ENCODE measurements at regions not wholly inside any gene's neighbourhood (a gene's known extent, or its start where the extent isn't known, plus 50 kb on each side); places are given as distances from the start of the nearest gene placed in this dataset.
"Not testable (repeated sequence)": the region's sequence is repeated elsewhere in the genome, so short reads cannot be mapped to it uniquely, and the experiment has no call there.

DNA sequence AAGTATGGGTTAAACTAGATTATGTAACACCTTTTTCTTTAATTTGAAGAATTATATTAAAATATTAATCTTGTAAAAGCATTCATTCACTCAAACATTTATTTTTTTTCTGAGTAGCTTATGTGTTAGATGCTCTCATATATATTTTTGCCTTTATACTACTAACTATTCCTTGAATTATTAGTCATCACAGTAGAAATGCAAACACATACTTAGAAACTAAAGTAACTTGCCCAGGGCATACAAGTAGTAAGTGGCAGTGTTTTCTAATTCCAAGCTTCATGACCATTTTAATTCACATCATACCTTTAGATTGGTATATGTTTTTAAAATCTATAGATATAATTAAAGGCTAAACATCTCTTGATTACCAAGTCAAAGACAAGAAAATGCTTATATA, 1271.0 kb downstream of the BRINP3 start:
- Histone ChIP-seq H3K9ac (ENCODE audit: low read depth, low read length) (no peak overlapping the region), H3K36me3 (ENCODE audit: insufficient read depth, low read length) (no peaks in the 10 kb centered on the region), H3K4me2 (ENCODE audit: low read length) (no peak overlapping the region), H3K27me3 (ENCODE audit: control insufficient read depth, insufficient read depth, low read length) (no peaks in the 10 kb centered on the region), H3K9me3 (replicated peaks; ENCODE audit: low read length) (no peaks in the 10 kb centered on the region), H3K4me1 (ENCODE audit: control insufficient read depth, insufficient read depth, low read length) (no peaks in the 10 kb centered on the region), H3K4me3 (ENCODE audit: low read length) (no peak overlapping the region)

DNA sequence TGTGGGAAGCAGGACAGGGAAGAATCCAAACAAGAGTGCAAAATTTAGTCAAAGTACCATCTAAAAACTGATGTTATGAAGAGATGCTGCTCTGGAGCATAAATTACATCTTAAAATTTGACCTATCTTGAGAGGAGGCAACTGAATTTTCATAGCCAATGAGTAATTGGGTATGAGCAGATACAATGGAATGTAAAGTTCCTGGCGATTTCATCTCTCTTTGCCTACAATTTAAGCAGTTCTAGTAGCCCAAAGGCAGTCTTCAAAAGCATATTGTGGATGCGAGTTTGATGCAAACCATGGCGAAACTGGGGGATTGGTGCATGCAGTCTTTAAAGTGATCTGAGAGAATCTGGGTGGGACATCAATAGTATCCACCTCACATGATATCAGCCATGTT, 1265.9 kb downstream of the BRINP3 start:
- Histone ChIP-seq H3K27me3 (ENCODE audit: control insufficient read depth, insufficient read depth, low read length) (no peaks in the 10 kb centered on the region), H3K9me3 (replicated peaks; ENCODE audit: low read length) (peaks cover 4% of the 10 kb centered on the region), H3K9ac (ENCODE audit: low read depth, low read length) (no peak overlapping the region), H3K4me2 (ENCODE audit: low read length) (no peak overlapping the region), H3K36me3 (ENCODE audit: insufficient read depth, low read length) (no peaks in the 10 kb centered on the region), H3K4me3 (ENCODE audit: low read length) (no peak overlapping the region), H3K4me1 (ENCODE audit: control insufficient read depth, insufficient read depth, low read length) (no peaks in the 10 kb centered on the region)

DNA sequence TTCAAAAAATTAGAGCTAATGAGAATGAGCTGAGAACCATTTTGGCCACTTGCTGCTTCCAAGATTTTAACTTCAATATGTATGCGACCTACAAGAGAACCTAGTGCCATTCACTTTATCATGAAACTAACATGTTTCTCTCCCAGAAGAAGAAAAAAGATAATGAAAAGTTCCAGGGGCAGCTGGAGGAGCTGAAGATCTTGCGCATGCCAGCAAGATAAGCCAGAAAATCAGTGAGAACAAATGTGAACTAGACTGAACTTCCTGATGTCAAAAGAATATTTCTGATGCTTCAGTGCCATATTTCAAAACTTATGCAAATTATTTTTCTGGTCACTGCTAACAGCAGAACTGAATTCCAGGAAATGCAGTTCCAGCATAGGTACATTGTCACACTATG, 1265.1 kb downstream of the BRINP3 start:
- Histone ChIP-seq H3K36me3 (ENCODE audit: insufficient read depth, low read length) (no peaks in the 10 kb centered on the region), H3K4me3 (ENCODE audit: low read length) (no peak overlapping the region), H3K4me1 (ENCODE audit: control insufficient read depth, insufficient read depth, low read length) (no peaks in the 10 kb centered on the region), H3K27me3 (ENCODE audit: control insufficient read depth, insufficient read depth, low read length) (no peaks in the 10 kb centered on the region), H3K9me3 (replicated peaks; ENCODE audit: low read length) (peaks cover 4% of the 10 kb centered on the region), H3K4me2 (ENCODE audit: low read length) (no peak overlapping the region), H3K9ac (ENCODE audit: low read depth, low read length) (no peak overlapping the region)

DNA sequence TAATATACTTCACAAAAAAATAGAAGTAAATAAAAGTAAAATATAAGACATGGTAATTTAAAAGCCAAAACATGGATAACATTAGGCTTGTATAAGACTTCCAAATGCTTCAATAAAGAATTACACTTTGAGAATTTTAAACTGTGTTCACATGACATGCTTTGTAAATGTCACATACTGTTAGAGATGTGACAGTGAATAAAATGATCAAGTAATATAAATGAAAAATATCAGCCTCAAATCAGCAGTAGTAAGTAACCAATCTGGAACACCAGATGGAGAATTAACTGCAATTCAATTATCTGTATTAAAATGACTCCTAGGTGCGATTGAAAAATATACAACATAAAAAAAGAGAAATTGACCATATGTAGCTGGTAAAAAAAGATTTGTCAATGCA, 1260.8 kb downstream of the BRINP3 start:
- Histone ChIP-seq H3K9ac (ENCODE audit: low read depth, low read length) (no peak overlapping the region), H3K4me1 (ENCODE audit: control insufficient read depth, insufficient read depth, low read length) (no peaks in the 10 kb centered on the region), H3K27me3 (ENCODE audit: control insufficient read depth, insufficient read depth, low read length) (no peaks in the 10 kb centered on the region), H3K4me3 (ENCODE audit: low read length) (no peak overlapping the region), H3K9me3 (replicated peaks; ENCODE audit: low read length) (peaks cover 4% of the 10 kb centered on the region), H3K4me2 (ENCODE audit: low read length) (no peak overlapping the region), H3K36me3 (ENCODE audit: insufficient read depth, low read length) (no peaks in the 10 kb centered on the region)

DNA sequence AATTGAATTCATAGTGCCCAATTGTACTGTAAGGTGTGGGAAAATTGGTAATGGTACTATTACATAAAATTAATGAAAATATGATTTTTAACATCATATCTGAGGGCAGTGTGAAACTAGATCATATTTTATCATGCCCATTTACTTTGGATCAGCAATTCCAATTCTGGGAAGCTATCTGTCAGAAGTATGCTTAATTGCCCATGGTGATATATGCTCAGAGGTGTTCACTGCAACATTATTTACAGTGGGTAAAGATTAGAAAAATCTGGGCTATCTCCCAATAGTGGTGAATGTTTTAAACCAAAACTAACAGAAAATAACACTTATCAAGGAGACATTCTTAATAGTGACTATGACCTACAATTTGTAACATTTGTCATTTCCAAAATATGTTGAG, 1260.0 kb downstream of the BRINP3 start:
- Histone ChIP-seq H3K36me3 (ENCODE audit: insufficient read depth, low read length) (no peaks in the 10 kb centered on the region), H3K9me3 (replicated peaks; ENCODE audit: low read length) (peaks cover 4% of the 10 kb centered on the region), H3K27me3 (ENCODE audit: control insufficient read depth, insufficient read depth, low read length) (no peaks in the 10 kb centered on the region), H3K9ac (ENCODE audit: low read depth, low read length) (no peak overlapping the region), H3K4me1 (ENCODE audit: control insufficient read depth, insufficient read depth, low read length) (no peaks in the 10 kb centered on the region), H3K4me3 (ENCODE audit: low read length) (no peak overlapping the region), H3K4me2 (ENCODE audit: low read length) (no peak overlapping the region)

DNA sequence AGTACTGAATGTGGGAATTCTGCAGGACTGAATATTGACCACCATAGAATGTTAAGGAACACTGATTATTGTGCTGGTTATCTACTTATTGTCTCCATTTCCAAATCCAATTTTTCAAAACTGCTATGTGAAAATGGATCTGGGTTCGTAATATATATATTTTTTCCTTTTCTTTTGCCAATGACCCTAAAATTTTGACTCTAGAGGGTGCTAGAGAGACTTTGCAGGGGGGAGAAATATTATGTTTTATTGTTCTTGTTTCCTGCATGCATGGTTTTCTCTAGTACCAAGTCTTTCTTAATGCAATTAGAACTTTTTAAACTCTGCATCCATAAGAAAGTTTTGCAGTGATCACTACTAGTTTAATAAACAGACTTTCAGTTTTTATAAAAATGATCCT, 1256.9 kb downstream of the BRINP3 start:
- no peaks in the 10 kb centered on the region for H3K36me3 ChIP-seq (ENCODE audit: insufficient read depth, low read length)
- no peak overlapping the region for H3K9ac ChIP-seq (ENCODE audit: low read depth, low read length)
- no peaks in the 10 kb centered on the region for H3K4me1 ChIP-seq (ENCODE audit: control insufficient read depth, insufficient read depth, low read length)
- H3K9me3 ChIP-seq (replicated peaks; ENCODE audit: low read length): peaks cover 4% of the 10 kb centered on the region
- no peak overlapping the region for H3K4me2 ChIP-seq (ENCODE audit: low read length)
- no peak overlapping the region for H3K4me3 ChIP-seq (ENCODE audit: low read length)
- no peaks in the 10 kb centered on the region for H3K27me3 ChIP-seq (ENCODE audit: control insufficient read depth, insufficient read depth, low read length)

DNA sequence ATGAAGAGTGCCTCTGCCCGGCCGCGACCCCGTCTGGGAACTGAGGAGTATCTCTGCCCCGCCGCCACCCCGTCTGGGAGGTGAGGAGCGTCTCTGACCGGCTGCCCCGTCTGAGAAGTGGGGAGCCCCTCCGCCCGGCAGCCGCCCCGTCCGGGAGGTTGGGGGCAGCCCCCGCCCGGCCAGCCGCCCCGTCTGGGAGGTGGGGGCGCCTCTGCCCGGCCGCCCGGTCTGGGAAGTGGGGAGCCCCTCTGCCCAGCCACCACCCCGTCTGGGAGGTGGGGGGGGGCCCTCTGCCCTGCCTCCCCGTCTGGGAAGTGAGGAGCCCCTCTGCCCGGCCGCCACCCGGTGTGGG, 1251.9 kb downstream of the BRINP3 start:
- not testable (repeated sequence) for H3K9me3 ChIP-seq (replicated peaks; ENCODE audit: low read length); H3K36me3 ChIP-seq (ENCODE audit: insufficient read depth, low read length); H3K27me3 ChIP-seq (ENCODE audit: control insufficient read depth, insufficient read depth, low read length); H3K4me1 ChIP-seq (ENCODE audit: control insufficient read depth, insufficient read depth, low read length); H3K4me2 ChIP-seq (ENCODE audit: low read length); H3K4me3 ChIP-seq (ENCODE audit: low read length); H3K9ac ChIP-seq (ENCODE audit: low read depth, low read length)

DNA sequence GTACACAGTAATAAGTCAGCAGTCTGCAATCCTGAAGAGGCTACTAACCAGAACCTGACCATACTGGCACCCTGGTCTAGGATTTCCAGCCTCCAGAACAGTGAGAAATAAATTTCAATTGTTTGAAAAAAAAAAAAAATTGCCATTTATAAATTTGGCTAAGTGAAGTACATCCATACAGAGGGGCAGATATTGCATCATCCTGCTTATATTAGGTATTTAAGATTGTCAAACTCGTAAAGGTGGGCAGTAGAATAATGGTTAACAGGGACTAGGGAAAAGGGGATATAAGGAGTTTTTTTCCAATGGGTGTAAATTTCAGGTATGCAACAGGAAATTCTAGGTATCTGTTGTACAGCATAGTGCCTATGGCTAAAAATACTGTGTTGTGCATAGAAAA, 1250.9 kb downstream of the BRINP3 start:
- H3K9me3 ChIP-seq (replicated peaks; ENCODE audit: low read length): peaks cover 2% of the 10 kb centered on the region
- H3K4me3 ChIP-seq (ENCODE audit: low read length): no peak overlapping the region
- no peaks in the 10 kb centered on the region for H3K36me3 ChIP-seq (ENCODE audit: insufficient read depth, low read length)
- no peaks in the 10 kb centered on the region for H3K4me1 ChIP-seq (ENCODE audit: control insufficient read depth, insufficient read depth, low read length)
- H3K27me3 ChIP-seq (ENCODE audit: control insufficient read depth, insufficient read depth, low read length): no peaks in the 10 kb centered on the region
- no peak overlapping the region for H3K9ac ChIP-seq (ENCODE audit: low read depth, low read length)
- no peak overlapping the region for H3K4me2 ChIP-seq (ENCODE audit: low read length)

DNA sequence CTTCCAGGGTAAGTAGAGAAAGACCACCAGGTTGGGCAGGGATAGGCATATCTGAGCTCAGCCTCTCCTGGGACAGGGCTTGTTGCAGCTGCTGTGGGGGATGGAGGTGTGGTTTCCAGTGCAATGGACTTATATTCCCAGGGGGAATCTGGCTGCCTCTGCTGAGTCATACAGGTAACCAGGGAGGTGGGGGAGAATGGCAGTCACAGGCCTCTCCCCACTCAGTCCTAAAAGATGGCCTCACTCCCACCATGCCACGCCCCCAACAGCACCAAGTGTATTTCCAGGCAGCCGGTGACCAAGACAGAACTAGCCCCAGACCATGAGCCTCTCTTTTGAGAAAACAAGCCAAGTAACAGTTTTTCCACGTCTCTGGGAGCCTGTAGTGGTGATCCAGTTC, 1240.7 kb downstream of the BRINP3 start:
- H3K4me2 ChIP-seq (ENCODE audit: low read length): no peak overlapping the region
- no peaks in the 10 kb centered on the region for H3K36me3 ChIP-seq (ENCODE audit: insufficient read depth, low read length)
- no peaks in the 10 kb centered on the region for H3K4me1 ChIP-seq (ENCODE audit: control insufficient read depth, insufficient read depth, low read length)
- peaks cover 3% of the 10 kb centered on the region for H3K9me3 ChIP-seq (replicated peaks; ENCODE audit: low read length)
- H3K4me3 ChIP-seq (ENCODE audit: low read length): no peak overlapping the region
- H3K27me3 ChIP-seq (ENCODE audit: control insufficient read depth, insufficient read depth, low read length): no peaks in the 10 kb centered on the region
- no peak overlapping the region for H3K9ac ChIP-seq (ENCODE audit: low read depth, low read length)

DNA sequence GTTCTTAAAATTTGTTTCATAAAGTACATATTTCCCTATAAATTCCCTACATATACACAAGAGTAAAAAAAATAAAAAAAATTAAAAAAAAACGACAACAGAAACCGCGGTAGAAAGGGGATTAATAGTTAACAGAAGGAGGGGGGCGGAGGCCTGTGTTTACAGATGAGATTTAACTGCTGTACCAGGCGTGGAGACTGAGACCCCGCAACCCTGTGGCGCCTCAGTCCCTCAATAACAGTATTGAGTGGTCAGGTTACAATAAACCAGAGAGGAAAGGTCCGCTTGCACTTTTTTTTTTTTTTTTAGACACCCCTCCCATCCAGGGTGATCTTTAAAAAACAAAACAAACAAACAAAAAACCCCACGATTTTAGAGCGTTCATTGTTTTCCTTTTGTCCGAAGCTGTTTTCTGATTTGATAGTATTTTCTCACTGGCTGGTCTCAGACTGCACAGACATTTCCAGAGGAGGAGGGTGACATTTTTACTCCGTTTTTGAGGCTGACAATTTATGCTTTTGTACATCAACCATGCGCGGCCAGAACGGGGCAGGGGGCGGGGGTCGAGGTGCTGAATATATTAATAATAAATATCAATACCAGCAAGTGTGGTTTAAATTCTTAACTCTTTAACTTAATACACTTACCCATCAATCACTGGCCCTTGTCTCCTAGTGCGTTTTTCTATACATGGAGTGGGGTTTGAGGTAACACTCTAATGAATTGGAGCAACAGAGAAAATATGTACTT, 1223.9 kb downstream of the BRINP3 start:
- H3K9me3 ChIP-seq (replicated peaks; ENCODE audit: low read length): no peaks in the 10 kb centered on the region
- no peak overlapping the region for H3K4me2 ChIP-seq (ENCODE audit: low read length)
- no peaks in the 10 kb centered on the region for H3K36me3 ChIP-seq (ENCODE audit: insufficient read depth, low read length)
- H3K4me1 ChIP-seq (ENCODE audit: control insufficient read depth, insufficient read depth, low read length): no peaks in the 10 kb centered on the region
- no peak overlapping the region for H3K4me3 ChIP-seq (ENCODE audit: low read length)
- H3K9ac ChIP-seq (ENCODE audit: low read depth, low read length): no peak overlapping the region
- no peaks in the 10 kb centered on the region for H3K27me3 ChIP-seq (ENCODE audit: control insufficient read depth, insufficient read depth, low read length)

DNA sequence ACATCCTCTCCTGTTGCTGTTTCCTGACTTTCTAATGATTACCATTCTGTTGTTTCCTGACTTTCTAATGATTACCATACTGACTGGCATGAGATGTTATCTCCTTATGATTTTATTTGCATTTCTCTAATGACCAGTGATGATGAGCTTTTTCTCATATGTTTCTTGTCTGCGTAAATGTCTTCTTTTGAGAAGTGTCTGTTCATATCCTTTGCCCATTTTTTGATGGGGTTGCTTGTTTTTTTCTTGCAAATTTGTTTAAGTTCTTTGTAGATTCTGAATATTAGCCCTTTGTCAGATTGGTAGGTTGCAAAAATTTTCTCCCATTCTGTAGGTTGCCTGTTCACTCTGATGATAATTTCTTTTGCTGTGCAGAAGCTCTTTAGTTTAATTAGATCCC, 1216.5 kb downstream of the BRINP3 start:
- H3K4me1 ChIP-seq (ENCODE audit: control insufficient read depth, insufficient read depth, low read length); H3K27me3 ChIP-seq (ENCODE audit: control insufficient read depth, insufficient read depth, low read length); H3K4me2 ChIP-seq (ENCODE audit: low read length); H3K4me3 ChIP-seq (ENCODE audit: low read length); H3K36me3 ChIP-seq (ENCODE audit: insufficient read depth, low read length); H3K9me3 ChIP-seq (replicated peaks; ENCODE audit: low read length); H3K9ac ChIP-seq (ENCODE audit: low read depth, low read length): not testable (repeated sequence)

DNA sequence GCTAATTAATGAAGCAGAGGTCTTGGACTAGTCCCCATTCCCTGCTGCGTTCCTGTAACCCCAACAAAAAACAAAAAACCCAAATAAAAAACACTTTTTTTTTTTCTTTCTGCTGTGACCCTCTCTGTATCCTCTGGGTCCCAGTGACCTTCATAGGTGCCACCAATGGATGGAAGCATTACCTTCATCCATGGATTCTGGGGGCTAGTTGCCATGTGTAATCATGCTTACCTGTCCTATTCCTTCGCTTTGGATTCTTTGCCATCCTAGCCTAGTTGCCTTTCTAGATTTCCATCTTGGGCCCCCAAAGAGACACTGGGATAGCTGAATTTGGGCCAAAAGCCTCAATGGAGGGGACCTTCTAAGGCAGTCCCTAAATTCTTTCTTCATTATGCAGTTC, 1208.7 kb downstream of the BRINP3 start:
- Histone ChIP-seq H3K9me3 (replicated peaks; ENCODE audit: low read length) (peaks cover 4% of the 10 kb centered on the region), H3K27me3 (ENCODE audit: control insufficient read depth, insufficient read depth, low read length) (no peaks in the 10 kb centered on the region), H3K36me3 (ENCODE audit: insufficient read depth, low read length) (no peaks in the 10 kb centered on the region), H3K4me1 (ENCODE audit: control insufficient read depth, insufficient read depth, low read length) (no peaks in the 10 kb centered on the region), H3K9ac (ENCODE audit: low read depth, low read length) (no peak overlapping the region), H3K4me2 (ENCODE audit: low read length) (no peak overlapping the region), H3K4me3 (ENCODE audit: low read length) (no peak overlapping the region)
